Lower leg skin (tissue), 4 donors: ENCODE measurements at regions not wholly inside any gene's neighbourhood (a gene's known extent, or its start where the extent isn't known, plus 50 kb on each side); places are given as distances from the start of the nearest gene placed in this dataset.

Experiments used
- DNase-seq, 2 donors: peaks; one replicate each; pipeline ENCODE4 v3.0.0-alpha.2; 2019; ENCODE audit warnings: low spot score in 2 of 2
- H3K4me3 ChIP-seq: fragments of 200-600 bp; sonication (generic); 2 replicates; pipeline ENCODE4 v1.5.1; 2017; ENCODE audit warnings: mild to moderate bottlenecking, low read depth; ENCODE audit not compliant: poor library complexity, severe bottlenecking
- POLR2A ChIP-seq, 2 donors: fragments of 450-650 bp; IDR thresholded peaks; one replicate each; pipeline ENCODE4 v1.6.1; 2016 to 2017; ENCODE audit warnings: antibody characterized with exemption in 2 of 2, mild to moderate bottlenecking in 1 of 2, moderate library complexity in 1 of 2
- whole genome bisulfite sequencing, 2 donors: methylation state at CpG; one replicate each; pipeline ENCODE4 v1.1.5; 2018; 5-methylcytosine and 5-hydroxymethylcytosine counted together
- intact Hi-C: fragments of 100-400 bp; cut with DNase I; formaldehyde crosslinking; loops from one replicate; pipeline ENCODE4 v1.15.0; 2023; ENCODE audit warnings: low total_unique reads
- TF ChIP-seq, protein P1 (sequence below), 3 donors: fragments of 450-650 bp; IDR thresholded peaks; one replicate each; pipeline ENCODE4 v1.5.1; 2016; ENCODE audit warnings: antibody characterized with exemption in 3 of 3, mild to moderate bottlenecking in 3 of 3, moderate library complexity in 2 of 3

DNA sequence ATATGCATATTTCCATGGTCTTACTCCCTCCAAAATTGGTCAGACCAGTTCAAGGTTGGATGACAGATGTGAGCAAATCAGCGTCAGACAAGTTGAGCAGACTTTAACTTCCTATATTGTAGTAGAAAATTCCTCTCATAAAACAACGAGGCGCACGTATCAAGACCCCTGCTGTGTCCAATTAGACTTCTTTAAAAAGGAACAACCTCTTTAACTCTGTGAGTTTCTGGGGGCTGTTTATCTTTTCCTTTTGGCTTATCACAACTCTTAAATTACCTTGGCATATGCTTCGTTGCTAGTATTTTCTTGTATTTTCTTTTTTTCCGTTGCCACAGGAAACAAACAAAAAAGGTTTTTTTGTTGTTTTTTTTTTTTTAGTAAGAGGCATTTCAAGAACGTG is 398.2 kb upstream of the WWC1 start:
- no peak overlapping the region for H3K4me3 ChIP-seq
- DNase-seq: no peak
- TF ChIP-seq, protein P1, sequence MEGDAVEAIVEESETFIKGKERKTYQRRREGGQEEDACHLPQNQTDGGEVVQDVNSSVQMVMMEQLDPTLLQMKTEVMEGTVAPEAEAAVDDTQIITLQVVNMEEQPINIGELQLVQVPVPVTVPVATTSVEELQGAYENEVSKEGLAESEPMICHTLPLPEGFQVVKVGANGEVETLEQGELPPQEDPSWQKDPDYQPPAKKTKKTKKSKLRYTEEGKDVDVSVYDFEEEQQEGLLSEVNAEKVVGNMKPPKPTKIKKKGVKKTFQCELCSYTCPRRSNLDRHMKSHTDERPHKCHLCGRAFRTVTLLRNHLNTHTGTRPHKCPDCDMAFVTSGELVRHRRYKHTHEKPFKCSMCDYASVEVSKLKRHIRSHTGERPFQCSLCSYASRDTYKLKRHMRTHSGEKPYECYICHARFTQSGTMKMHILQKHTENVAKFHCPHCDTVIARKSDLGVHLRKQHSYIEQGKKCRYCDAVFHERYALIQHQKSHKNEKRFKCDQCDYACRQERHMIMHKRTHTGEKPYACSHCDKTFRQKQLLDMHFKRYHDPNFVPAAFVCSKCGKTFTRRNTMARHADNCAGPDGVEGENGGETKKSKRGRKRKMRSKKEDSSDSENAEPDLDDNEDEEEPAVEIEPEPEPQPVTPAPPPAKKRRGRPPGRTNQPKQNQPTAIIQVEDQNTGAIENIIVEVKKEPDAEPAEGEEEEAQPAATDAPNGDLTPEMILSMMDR (IDR thresholded peaks at IDR 0.05): no peak
- TF ChIP-seq POLR2A (IDR thresholded peaks at IDR 0.05): no peak
- intact Hi-C loops: no loop called here
- 56 to 58% methylated on average over 7 of the region's 7 CpGs for WGBS, 2 donors

DNA sequence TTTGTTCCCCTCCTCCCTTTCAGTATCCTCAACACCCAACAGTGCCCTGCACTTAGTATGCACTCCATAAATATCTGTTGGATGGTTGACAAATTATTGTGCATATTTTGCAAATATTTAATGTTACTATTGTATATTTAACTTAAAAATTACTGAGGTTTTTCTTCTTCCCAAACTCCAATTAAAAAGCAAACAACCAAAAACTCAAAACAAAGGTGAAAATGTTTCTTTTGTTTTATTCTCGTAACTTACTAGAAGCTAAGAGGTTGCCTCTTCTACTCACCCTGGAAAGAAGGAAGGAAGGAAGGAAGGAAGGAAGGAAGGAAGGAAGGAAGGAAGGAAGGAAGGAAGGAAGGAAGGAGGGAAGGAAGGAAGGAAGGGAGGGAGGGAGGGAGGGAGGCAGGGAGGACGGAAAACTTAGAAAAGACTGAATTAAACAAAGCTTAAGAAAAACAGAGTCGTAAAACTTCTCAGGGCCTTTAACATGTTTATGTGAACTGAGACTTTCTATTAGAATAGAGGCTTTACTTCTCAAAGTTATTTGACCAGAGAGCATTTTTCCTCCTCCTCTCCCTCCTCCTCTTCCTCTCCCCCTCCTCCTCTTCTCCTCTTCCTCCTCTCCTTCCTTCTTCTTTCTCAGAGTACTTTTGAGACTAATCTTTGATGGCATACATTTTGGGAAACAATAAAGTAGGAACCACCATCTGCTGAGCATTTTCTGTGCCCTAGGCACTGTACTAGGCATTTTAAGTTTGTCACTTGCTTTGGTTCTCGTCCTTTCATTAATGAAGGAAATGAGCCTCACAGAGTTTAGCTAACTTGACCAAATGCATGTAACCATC is 396.6 kb upstream of the WWC1 start:
- DNase-seq: no peak
- intact Hi-C loops: no loop called here
- TF ChIP-seq POLR2A (IDR thresholded peaks at IDR 0.05): no peak
- TF ChIP-seq, protein P1 (IDR thresholded peaks at IDR 0.05): no peak
- H3K4me3 ChIP-seq: no peak overlapping the region
- WGBS, 2 donors: 76 to 82% methylated on average over 4 of the region's 4 CpGs

DNA sequence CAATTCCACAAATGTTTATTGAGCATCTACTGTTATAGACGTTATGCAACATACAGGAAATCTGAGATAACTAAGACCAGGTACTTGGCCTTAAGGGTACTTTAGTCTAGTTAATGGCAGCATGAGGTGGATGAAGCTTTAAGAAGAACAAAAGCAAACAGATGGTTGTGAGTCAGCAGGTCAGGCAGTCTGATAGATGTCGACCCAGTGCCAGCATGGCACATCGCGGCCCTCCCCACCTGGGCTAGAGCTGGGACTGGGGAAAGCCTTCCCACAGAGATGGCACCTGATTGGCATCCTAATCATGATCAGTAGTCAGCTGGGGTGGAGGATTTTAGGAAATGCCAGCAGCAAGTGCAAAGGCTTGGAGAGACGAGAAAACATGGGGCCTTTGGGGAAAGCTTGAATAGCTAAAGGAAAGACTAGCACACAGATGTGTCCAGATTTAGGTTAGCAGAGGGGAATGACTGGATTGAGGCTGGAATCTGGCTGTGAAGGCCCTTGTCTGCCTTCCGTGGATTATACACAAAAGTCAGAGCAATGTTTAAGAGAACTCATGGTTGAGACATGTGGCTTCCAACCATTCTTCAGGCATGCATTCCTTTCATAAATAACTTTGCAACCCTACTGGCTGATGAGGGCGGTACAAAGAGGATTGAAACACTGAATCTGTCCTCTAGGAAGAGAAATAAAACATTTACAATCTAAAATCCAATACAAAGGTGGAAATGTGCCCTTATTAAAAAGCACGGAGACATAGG is 395.4 kb upstream of the WWC1 start:
- 77 to 80% methylated on average over 8 of the region's 8 CpGs for WGBS, 2 donors
- intact Hi-C loops: no loop called here
- no peak overlapping the region for H3K4me3 ChIP-seq
- TF ChIP-seq, protein P1 (IDR thresholded peaks at IDR 0.05): no peak
- no peak for TF ChIP-seq POLR2A (IDR thresholded peaks at IDR 0.05)
- no peak for DNase-seq

DNA sequence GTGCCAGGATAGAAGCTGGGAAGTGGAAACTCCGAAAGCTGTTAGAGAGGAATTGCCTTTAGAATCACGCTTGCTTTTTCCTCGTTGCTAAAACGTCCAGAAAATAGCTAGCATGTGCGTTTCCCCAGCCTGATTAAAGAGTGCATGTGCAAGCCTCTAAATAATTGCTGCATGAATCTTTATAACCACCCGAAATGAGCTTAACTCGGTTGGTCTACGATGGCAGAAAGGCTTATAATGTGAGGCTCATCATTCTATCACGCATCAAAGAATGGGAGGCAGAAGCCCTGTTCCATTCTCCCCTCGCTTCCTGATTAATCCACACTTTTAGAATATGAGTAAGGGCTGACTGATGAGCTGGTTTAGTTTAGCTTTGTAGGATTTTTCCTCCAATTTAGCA is 394.6 kb upstream of the WWC1 start:
- no peak for DNase-seq
- WGBS, 2 donors: 79 to 81% methylated on average over 10 of the region's 10 CpGs
- TF ChIP-seq POLR2A (IDR thresholded peaks at IDR 0.05): no peak
- TF ChIP-seq, protein P1 (IDR thresholded peaks at IDR 0.05): no peak
- H3K4me3 ChIP-seq: no peak overlapping the region
- intact Hi-C loops: no loop called here

DNA sequence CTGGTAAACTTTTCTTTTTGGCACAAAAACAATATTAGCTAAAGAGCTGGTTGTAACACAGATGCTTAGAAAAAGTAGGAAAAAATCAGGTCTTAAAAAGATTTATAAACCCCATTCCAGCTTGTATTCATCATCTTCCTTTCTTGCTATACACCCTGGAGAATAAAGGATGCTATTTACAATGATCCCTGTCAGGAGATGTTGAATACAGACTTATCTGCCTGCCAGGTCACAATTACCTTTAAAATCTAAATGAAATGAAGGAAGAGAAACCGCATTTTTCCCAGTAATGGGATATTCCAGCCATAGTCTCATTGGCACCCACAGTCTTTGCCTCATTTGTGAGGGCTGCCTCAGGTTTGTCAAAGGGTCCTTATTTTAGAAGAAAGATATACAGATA is 394.1 kb upstream of the WWC1 start:
- intact Hi-C loops: no loop called here
- no peak for DNase-seq
- TF ChIP-seq, protein P1 (IDR thresholded peaks at IDR 0.05): no peak
- no peak for TF ChIP-seq POLR2A (IDR thresholded peaks at IDR 0.05)
- WGBS, 2 donors: 85 to 97% methylated on average over 1 of the region's 1 CpG
- H3K4me3 ChIP-seq: no peak overlapping the region
